ENCODE measurements at regions not wholly inside any gene's neighbourhood (a gene's known extent, or its start where the extent isn't known, plus 50 kb on each side); places are given as distances from the start of the nearest gene placed in this dataset.

- Histone ChIP-seq H2BK5ac (ENCODE audit: insufficient read length, low read length) (no peak overlapping the region), H3K18ac (ENCODE audit: insufficient read length, low read depth, low read length) (no peak overlapping the region), H3K79me1 (ENCODE audit: insufficient read depth, low read depth, low read length, poor library complexity, severe bottlenecking) (no peaks in the 10 kb centered on the region), H2AK5ac (ENCODE audit: insufficient read length, low read length) (no peak overlapping the region), H2AFZ (ENCODE audit: low read length) (no peak overlapping the region), H3K79me2 (ENCODE audit: insufficient read depth, low read length) (no peaks in the 10 kb centered on the region), H3K27ac (ENCODE audit: insufficient read length, low read depth, low read length) (no peak overlapping the region), H3K9ac (ENCODE audit: extremely low read depth, insufficient read length, low read length) (no peak overlapping the region), H3K4me2 (ENCODE audit: insufficient read depth, insufficient read length, low read length) (no peak overlapping the region), H3K23me2 (ENCODE audit: insufficient read length, low read depth, low read length, poor library complexity, severe bottlenecking) (no peaks in the 10 kb centered on the region), H4K20me1 (ENCODE audit: control insufficient read depth, insufficient read depth, insufficient read length) (no peaks in the 10 kb centered on the region), H2BK15ac (ENCODE audit: low read depth, low read length) (no peak overlapping the region), H4K8ac (replicated peaks; ENCODE audit: insufficient read length, low read depth, low read length) (no peak overlapping the region), H2BK120ac (ENCODE audit: low read depth, low read length, poor library complexity, severe bottlenecking) (no peak overlapping the region), H3K4ac (ENCODE audit: low read depth, low read length) (no peak overlapping the region), H4K5ac (ENCODE audit: insufficient read length, low read depth, low read length) (no peak overlapping the region), H3K23ac (ENCODE audit: insufficient read length, low read depth, low read length) (no peak overlapping the region), H3K56ac (ENCODE audit: insufficient read length, low read depth, low read length) (no peak overlapping the region), H3T11ph (ENCODE audit: low read length) (no peak overlapping the region), H2BK20ac (ENCODE audit: low read depth, low read length, poor library complexity, severe bottlenecking) (no peak overlapping the region), H3K14ac (ENCODE audit: insufficient read depth, low read length) (no peak overlapping the region), H4K91ac (ENCODE audit: insufficient read length, low read depth, low read length) (no peak overlapping the region), H2BK12ac (ENCODE audit: insufficient read length, low read depth, low read length) (no peak overlapping the region), H3K4me1 (ENCODE audit: insufficient read depth, low read length) (no peaks in the 10 kb centered on the region), H3K9me3 (ENCODE audit: control insufficient read depth, low read depth, low read length) (no peaks in the 10 kb centered on the region), H3K27me3 (ENCODE audit: insufficient read depth, low read length) (peaks cover 2% of the 10 kb centered on the region; the same call in 1 of the 2 replicates)
- H3K27me3 Mint-ChIP-seq (ENCODE audit: low read depth): no peaks in the 10 kb centered on the region
- H3K4me1 Mint-ChIP-seq: peaks cover 12 to 13% of the 10 kb centered on the region in 2 experiments
- WGBS (ENCODE audit: extremely low coverage, insufficient read length, low lambda C conversion rate): no CpG with 5 or more reads among the region's 3 CpGs
- no peak overlapping the region for H3K4me3 Mint-ChIP-seq
- no peak for TF ChIP-seq CTCF (conservative IDR thresholded peaks at IDR 0.05)
- H3K36me3 Mint-ChIP-seq (ENCODE audit: insufficient read depth in 1 of 3, low read depth in 3 of 3): 0 out of 7 replicates have a peak, but pooled peaks cover 0 to 4% (median 0%) of the 10 kb centered on the region in 3 experiments
- peaks cover 0 to 2% of the 10 kb centered on the region in 2 experiments; a peak in 2 of 5 replicates for H3K9me3 Mint-ChIP-seq
- no peak overlapping the region for H3K27ac Mint-ChIP-seq
- no peak for DNase-seq
These were observed 200.2 kb upstream of the SEMA3E start for GRCh38 chr7:83849131-83849530.

Data from H9 (cell line).